WTC11 (cell line): ENCODE measurements at regions not wholly inside any gene's neighbourhood (a gene's known extent, or its start where the extent isn't known, plus 50 kb on each side); places are given as distances from the start of the nearest gene placed in this dataset.

ENCODE experiments used
- ATAC-seq: fragments of 200-7000 bp; cut with Tn5 transposase; 2 replicates; pipeline ENCODE4 v1.10.0; 2021; ENCODE audit warnings: mild to moderate bottlenecking, moderate library complexity
- CTCF ChIA-PET: fragments of 300-600 bp; sonication (Branson Sonifier 250); formaldehyde crosslinking; loops from one replicate; lab custom pipeline; 2021; ENCODE audit warnings: antibody characterized with exemption; lab: Charles Lee
- POLR2A ChIA-PET: fragments of 350-600 bp; sonication (Branson Sonifier 250); formaldehyde crosslinking; loops from one replicate; lab custom pipeline; 2021; ENCODE audit warnings: antibody characterized with exemption; lab: Charles Lee
- DNase-seq: peaks from one replicate; pipeline ENCODE4 v3.0.0; 2021; ENCODE audit warnings: low spot score
- H3K27ac Mint-ChIP-seq: 2 replicates; pipeline ENCODE4 v1.8.0; 2021; ENCODE audit warnings: mixed read lengths
- H3K27me3 Mint-ChIP-seq: 2 replicates; pipeline ENCODE4 v1.8.0; 2021; ENCODE audit warnings: low read depth, mild to moderate bottlenecking, moderate library complexity, mixed read lengths
- H3K36me3 Mint-ChIP-seq: 2 replicates; pipeline ENCODE4 v1.8.0; 2021; ENCODE audit warnings: mixed read lengths
- H3K4me1 Mint-ChIP-seq: 2 replicates; pipeline ENCODE4 v1.8.0; 2022; ENCODE audit warnings: mixed read lengths
- H3K4me3 Mint-ChIP-seq: 2 replicates; pipeline ENCODE4 v1.8.0; 2021; ENCODE audit warnings: mild to moderate bottlenecking, moderate library complexity, mixed read lengths
- H3K9me3 Mint-ChIP-seq: 2 replicates; pipeline ENCODE4 v1.8.0; 2021; ENCODE audit warnings: mixed read lengths
- CBFB ChIP-seq: sonication (generic); formaldehyde crosslinking; IDR thresholded peaks from 2 replicates; pipeline ENCODE4 v1.8.1; 2022; ENCODE audit warnings: mild to moderate bottlenecking, low read depth, missing genetic modification reagents
- CREB1 ChIP-seq: sonication (generic); formaldehyde crosslinking; IDR thresholded peaks from 2 replicates; pipeline ENCODE4 v1.8.0; 2023; ENCODE audit warnings: mild to moderate bottlenecking, missing genetic modification reagents
- CREM ChIP-seq: sonication (generic); formaldehyde crosslinking; IDR thresholded peaks from 2 replicates; pipeline ENCODE4 v1.8.1; 2022; ENCODE audit warnings: mild to moderate bottlenecking, missing genetic modification reagents, moderate library complexity
- FOXP4 ChIP-seq: sonication (generic); formaldehyde crosslinking; IDR thresholded peaks from 2 replicates; pipeline ENCODE4 v1.8.0; 2022; ENCODE audit warnings: mild to moderate bottlenecking, missing genetic modification reagents
- GRHL2 ChIP-seq: fragments of 250-450 bp; sonication (Bioruptor Pico); IDR thresholded peaks from 2 replicates; pipeline ENCODE4 v1.8.0; 2022; ENCODE audit warnings: mild to moderate bottlenecking, moderate library complexity; ENCODE audit not compliant: insufficient replicate concordance, severe bottlenecking
- JAZF1 ChIP-seq: fragments of 250-450 bp; sonication (Bioruptor Pico); IDR thresholded peaks from 2 replicates; pipeline ENCODE4 v1.9.0; 2021; ENCODE audit warnings: moderate library complexity, mild to moderate bottlenecking, inconsistent platforms
- NFYB ChIP-seq: sonication (generic); formaldehyde crosslinking; conservative IDR thresholded peaks from 2 replicates; pipeline ENCODE4 v1.8.0; 2022; ENCODE audit warnings: low read depth, missing genetic modification reagents
- NR3C1 ChIP-seq: sonication (generic); formaldehyde crosslinking; conservative IDR thresholded peaks from 2 replicates; pipeline ENCODE4 v1.8.1; 2023; ENCODE audit warnings: low read depth, mild to moderate bottlenecking, missing genetic modification reagents
- PRRX2 ChIP-seq: fragments of 250-450 bp; sonication (Bioruptor Pico); IDR thresholded peaks from 2 replicates; pipeline ENCODE4 v1.8.0; 2021; ENCODE audit warnings: mild to moderate bottlenecking
- SMAD4 ChIP-seq: sonication (generic); formaldehyde crosslinking; IDR thresholded peaks from 2 replicates; pipeline ENCODE4 v1.8.0; 2022; ENCODE audit warnings: mild to moderate bottlenecking, missing genetic modification reagents
- TEAD4 ChIP-seq: sonication (generic); formaldehyde crosslinking; IDR thresholded peaks from 2 replicates; pipeline ENCODE4 v1.8.0; 2022; ENCODE audit warnings: mild to moderate bottlenecking, missing genetic modification reagents
- ZNF121 ChIP-seq: sonication (generic); formaldehyde crosslinking; IDR thresholded peaks from 2 replicates; pipeline ENCODE4 v1.8.0; 2023; ENCODE audit warnings: missing genetic modification reagents
- ZNF532 ChIP-seq: fragments of 250-450 bp; sonication (Bioruptor Pico); IDR thresholded peaks from 2 replicates; pipeline ENCODE4 v1.9.0; 2021; ENCODE audit warnings: mild to moderate bottlenecking, borderline replicate concordance
- TF ChIP-seq, protein P1 (sequence below): fragments of 200-600 bp; IDR thresholded peaks from 2 replicates; pipeline ENCODE4 v1.8.0; 2022; ENCODE audit warnings: antibody characterized with exemption
- TF ChIP-seq, protein P2 (sequence below): sonication (generic); formaldehyde crosslinking; IDR thresholded peaks from 2 replicates; pipeline ENCODE4 v1.8.0; 2023; ENCODE audit warnings: missing genetic modification reagents, mild to moderate bottlenecking, borderline replicate concordance
- TF ChIP-seq, protein P3 (sequence below): sonication (generic); formaldehyde crosslinking; conservative IDR thresholded peaks from 2 replicates; pipeline ENCODE4 v1.8.1; 2023; ENCODE audit warnings: mild to moderate bottlenecking, low read depth, missing genetic modification reagents, moderate library complexity
- TF ChIP-seq, protein P4 (sequence below): sonication (generic); formaldehyde crosslinking; IDR thresholded peaks from 2 replicates; pipeline ENCODE4 v1.8.1; 2023; ENCODE audit warnings: mild to moderate bottlenecking, missing genetic modification reagents, moderate library complexity

- TF ChIP-seq, protein P1, sequence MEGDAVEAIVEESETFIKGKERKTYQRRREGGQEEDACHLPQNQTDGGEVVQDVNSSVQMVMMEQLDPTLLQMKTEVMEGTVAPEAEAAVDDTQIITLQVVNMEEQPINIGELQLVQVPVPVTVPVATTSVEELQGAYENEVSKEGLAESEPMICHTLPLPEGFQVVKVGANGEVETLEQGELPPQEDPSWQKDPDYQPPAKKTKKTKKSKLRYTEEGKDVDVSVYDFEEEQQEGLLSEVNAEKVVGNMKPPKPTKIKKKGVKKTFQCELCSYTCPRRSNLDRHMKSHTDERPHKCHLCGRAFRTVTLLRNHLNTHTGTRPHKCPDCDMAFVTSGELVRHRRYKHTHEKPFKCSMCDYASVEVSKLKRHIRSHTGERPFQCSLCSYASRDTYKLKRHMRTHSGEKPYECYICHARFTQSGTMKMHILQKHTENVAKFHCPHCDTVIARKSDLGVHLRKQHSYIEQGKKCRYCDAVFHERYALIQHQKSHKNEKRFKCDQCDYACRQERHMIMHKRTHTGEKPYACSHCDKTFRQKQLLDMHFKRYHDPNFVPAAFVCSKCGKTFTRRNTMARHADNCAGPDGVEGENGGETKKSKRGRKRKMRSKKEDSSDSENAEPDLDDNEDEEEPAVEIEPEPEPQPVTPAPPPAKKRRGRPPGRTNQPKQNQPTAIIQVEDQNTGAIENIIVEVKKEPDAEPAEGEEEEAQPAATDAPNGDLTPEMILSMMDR, result no peak
- no peak for TF ChIP-seq ZNF121
- TF ChIP-seq NR3C1, result no peak
- TF ChIP-seq PRRX2, result no peak
- no peak for TF ChIP-seq CREM
Measured at GRCh38 chr4:102139932-102140331, 205.3 kb downstream of the SLC39A8 start (continued).

DNA sequence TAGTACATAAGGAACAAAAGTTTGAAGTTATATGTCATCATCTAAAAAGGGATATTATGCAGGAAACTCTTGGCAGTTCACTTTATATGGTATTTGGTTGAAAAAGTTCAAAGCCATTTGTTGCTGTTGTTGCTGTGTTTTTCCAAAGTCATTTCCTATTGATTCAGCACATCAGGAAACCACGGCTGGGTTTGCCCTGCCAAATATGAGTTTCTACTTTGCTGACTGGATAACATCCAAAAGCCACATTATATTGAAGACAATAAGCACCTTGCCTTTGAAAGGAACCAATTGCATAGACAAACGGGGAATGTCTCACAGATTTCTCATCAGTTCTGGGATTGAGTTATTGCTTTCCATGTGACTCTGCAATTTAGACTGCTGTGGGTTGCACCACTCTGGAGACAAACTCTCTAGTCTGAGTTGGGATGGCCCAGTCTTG lies 206.1 kb downstream of the SLC39A8 start:
- H3K27me3 Mint-ChIP-seq, result no peaks in the 10 kb centered on the region
- CTCF ChIA-PET, result interaction anchor here (0.6 kb wide), 1 partner anchor 1592 kb away, joined by 3 read pairs; no protein-coding TSS in a partner anchor
- no peak overlapping the region for H3K27ac Mint-ChIP-seq
- ATAC-seq, result no peak
- H3K4me3 Mint-ChIP-seq, result no peak overlapping the region
- no peak for DNase-seq
- POLR2A ChIA-PET, result no interaction called here
- H3K4me1 Mint-ChIP-seq, result peaks cover 6% of the 10 kb centered on the region
- H3K9me3 Mint-ChIP-seq, result no peaks in the 10 kb centered on the region
- TF ChIP-seq, protein P2, sequence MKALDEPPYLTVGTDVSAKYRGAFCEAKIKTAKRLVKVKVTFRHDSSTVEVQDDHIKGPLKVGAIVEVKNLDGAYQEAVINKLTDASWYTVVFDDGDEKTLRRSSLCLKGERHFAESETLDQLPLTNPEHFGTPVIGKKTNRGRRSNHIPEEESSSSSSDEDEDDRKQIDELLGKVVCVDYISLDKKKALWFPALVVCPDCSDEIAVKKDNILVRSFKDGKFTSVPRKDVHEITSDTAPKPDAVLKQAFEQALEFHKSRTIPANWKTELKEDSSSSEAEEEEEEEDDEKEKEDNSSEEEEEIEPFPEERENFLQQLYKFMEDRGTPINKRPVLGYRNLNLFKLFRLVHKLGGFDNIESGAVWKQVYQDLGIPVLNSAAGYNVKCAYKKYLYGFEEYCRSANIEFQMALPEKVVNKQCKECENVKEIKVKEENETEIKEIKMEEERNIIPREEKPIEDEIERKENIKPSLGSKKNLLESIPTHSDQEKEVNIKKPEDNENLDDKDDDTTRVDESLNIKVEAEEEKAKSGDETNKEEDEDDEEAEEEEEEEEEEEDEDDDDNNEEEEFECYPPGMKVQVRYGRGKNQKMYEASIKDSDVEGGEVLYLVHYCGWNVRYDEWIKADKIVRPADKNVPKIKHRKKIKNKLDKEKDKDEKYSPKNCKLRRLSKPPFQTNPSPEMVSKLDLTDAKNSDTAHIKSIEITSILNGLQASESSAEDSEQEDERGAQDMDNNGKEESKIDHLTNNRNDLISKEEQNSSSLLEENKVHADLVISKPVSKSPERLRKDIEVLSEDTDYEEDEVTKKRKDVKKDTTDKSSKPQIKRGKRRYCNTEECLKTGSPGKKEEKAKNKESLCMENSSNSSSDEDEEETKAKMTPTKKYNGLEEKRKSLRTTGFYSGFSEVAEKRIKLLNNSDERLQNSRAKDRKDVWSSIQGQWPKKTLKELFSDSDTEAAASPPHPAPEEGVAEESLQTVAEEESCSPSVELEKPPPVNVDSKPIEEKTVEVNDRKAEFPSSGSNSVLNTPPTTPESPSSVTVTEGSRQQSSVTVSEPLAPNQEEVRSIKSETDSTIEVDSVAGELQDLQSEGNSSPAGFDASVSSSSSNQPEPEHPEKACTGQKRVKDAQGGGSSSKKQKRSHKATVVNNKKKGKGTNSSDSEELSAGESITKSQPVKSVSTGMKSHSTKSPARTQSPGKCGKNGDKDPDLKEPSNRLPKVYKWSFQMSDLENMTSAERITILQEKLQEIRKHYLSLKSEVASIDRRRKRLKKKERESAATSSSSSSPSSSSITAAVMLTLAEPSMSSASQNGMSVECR (CRISPR knock-in tag), result no peak
- TF ChIP-seq, protein P3, sequence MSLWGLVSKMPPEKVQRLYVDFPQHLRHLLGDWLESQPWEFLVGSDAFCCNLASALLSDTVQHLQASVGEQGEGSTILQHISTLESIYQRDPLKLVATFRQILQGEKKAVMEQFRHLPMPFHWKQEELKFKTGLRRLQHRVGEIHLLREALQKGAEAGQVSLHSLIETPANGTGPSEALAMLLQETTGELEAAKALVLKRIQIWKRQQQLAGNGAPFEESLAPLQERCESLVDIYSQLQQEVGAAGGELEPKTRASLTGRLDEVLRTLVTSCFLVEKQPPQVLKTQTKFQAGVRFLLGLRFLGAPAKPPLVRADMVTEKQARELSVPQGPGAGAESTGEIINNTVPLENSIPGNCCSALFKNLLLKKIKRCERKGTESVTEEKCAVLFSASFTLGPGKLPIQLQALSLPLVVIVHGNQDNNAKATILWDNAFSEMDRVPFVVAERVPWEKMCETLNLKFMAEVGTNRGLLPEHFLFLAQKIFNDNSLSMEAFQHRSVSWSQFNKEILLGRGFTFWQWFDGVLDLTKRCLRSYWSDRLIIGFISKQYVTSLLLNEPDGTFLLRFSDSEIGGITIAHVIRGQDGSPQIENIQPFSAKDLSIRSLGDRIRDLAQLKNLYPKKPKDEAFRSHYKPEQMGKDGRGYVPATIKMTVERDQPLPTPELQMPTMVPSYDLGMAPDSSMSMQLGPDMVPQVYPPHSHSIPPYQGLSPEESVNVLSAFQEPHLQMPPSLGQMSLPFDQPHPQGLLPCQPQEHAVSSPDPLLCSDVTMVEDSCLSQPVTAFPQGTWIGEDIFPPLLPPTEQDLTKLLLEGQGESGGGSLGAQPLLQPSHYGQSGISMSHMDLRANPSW (CRISPR knock-in tag), result no peak
- TF ChIP-seq, protein P4, sequence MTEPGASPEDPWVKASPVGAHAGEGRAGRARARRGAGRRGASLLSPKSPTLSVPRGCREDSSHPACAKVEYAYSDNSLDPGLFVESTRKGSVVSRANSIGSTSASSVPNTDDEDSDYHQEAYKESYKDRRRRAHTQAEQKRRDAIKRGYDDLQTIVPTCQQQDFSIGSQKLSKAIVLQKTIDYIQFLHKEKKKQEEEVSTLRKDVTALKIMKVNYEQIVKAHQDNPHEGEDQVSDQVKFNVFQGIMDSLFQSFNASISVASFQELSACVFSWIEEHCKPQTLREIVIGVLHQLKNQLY (CRISPR knock-in tag), result no peak
- TF ChIP-seq GRHL2 (no peak), CREB1 (CRISPR knock-in tag) (no peak), TEAD4 (CRISPR knock-in tag) (no peak), NFYB (CRISPR knock-in tag) (no peak), SMAD4 (no peak), ZNF532 (no peak), FOXP4 (no peak), JAZF1 (CRISPR knock-in tag) (no peak), CREM (no peak), CBFB (CRISPR knock-in tag) (no peak)
- no peaks in the 10 kb centered on the region for H3K36me3 Mint-ChIP-seq
